Nephron (organoid): ENCODE measurements at regions not wholly inside any gene's neighbourhood (a gene's known extent, or its start where the extent isn't known, plus 50 kb on each side); places are given as distances from the start of the nearest gene placed in this dataset.

Experiments
- H3K27ac Mint-ChIP-seq, 3 experiments: 2 replicates each; pipeline ENCODE4 v1.8.0; 2020; ENCODE audit warnings: mixed read lengths in 3 of 3, mild to moderate bottlenecking in 2 of 3, moderate library complexity in 1 of 3
- H3K27me3 Mint-ChIP-seq: 2 replicates; pipeline ENCODE4 v1.8.0; 2021; ENCODE audit warnings: low read depth, mild to moderate bottlenecking, moderate library complexity, mixed read lengths
- H3K36me3 Mint-ChIP-seq: 2 replicates; pipeline ENCODE4 v1.8.0; 2020; ENCODE audit warnings: low read depth, mixed read lengths
- H3K4me1 Mint-ChIP-seq: 2 replicates; pipeline ENCODE4 v1.8.0; 2020; ENCODE audit warnings: mixed read lengths
- H3K4me3 Mint-ChIP-seq, 3 experiments: 2 replicates each; pipeline ENCODE4 v1.8.0; 2020; ENCODE audit warnings: mild to moderate bottlenecking in 3 of 3, mixed read lengths in 3 of 3, moderate library complexity in 2 of 3
- H3K9me3 Mint-ChIP-seq: 2 replicates; pipeline ENCODE4 v1.8.0; 2020; ENCODE audit warnings: mixed read lengths
- TF ChIP-seq, protein P1 (sequence below), 3 experiments: fragments of 200-600 bp; sonication (generic); IDR thresholded peaks; one replicate each; pipeline ENCODE4 v1.5.0; 2021; ENCODE audit warnings: antibody characterized with exemption in 3 of 3; ENCODE audit not compliant: unreplicated experiment in 3 of 3

DNA sequence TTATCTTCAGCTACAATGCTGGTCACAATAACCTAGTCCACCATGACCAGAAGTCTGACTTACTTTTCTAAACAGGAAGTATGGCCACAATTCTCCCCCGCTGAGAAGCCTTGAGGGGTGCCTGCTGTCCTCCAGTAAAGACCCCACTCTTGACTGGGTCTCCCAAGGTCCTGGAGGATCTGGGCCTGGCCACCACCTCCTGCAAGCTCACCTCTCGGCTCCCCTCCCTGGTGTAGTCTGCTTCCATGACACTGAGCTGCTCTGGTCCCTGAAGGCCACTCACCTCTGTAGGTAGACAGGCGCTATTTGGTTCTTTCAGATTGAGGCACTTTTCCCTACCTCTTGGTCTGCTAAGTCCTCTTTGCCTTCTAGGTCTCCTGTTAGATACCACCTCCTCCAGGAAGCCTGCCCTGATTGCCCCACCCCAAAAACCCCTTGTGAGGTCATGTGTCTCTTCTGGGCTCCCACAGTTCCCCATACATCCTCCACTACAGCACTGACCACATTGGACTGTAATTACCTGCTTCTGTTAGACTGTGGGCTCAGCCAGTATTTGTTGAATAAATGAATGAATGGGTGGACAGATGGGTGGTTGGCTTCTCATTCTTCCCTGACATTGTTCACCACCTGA lies 62.6 kb upstream of the IER5L start:
- TF ChIP-seq, protein P1, sequence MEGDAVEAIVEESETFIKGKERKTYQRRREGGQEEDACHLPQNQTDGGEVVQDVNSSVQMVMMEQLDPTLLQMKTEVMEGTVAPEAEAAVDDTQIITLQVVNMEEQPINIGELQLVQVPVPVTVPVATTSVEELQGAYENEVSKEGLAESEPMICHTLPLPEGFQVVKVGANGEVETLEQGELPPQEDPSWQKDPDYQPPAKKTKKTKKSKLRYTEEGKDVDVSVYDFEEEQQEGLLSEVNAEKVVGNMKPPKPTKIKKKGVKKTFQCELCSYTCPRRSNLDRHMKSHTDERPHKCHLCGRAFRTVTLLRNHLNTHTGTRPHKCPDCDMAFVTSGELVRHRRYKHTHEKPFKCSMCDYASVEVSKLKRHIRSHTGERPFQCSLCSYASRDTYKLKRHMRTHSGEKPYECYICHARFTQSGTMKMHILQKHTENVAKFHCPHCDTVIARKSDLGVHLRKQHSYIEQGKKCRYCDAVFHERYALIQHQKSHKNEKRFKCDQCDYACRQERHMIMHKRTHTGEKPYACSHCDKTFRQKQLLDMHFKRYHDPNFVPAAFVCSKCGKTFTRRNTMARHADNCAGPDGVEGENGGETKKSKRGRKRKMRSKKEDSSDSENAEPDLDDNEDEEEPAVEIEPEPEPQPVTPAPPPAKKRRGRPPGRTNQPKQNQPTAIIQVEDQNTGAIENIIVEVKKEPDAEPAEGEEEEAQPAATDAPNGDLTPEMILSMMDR (IDR thresholded peaks at IDR 0.05; ENCODE audit: unreplicated experiment in 3 of 3) = no peak
- Mint-ChIP-seq H3K9me3 (no peaks in the 10 kb centered on the region), H3K27ac (peak overlapping the region in 1 of 3 experiments; percentile 58), H3K27me3 (peaks cover 26% of the 10 kb centered on the region), H3K4me3 (no peak overlapping the region), H3K4me1 (peaks cover 29% of the 10 kb centered on the region), H3K36me3 (no peaks in the 10 kb centered on the region)

DNA sequence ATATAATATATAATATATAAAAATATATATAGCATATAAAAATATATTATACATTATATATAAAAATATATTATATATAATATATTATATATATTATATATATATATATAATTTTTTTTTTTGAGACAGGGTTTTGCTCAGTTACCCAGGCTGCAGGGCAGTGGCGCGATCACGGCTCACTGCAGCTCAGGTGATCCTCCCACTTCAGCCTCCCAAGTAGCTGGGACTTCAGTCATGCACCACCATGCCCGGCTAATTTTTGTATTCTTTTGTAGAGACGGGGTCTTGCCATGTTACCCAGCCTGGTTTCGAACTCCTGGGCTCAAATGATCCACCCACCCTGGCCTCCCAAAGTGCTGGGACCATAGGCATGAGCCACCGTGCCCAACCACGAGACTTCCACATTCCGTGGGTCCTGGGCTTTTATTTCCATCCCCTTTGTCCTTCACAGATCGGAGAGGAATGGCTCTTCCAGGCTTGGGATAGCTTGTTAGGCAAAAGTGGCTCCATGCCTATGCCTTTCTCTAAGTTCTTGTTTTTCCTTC lies 62.0 kb upstream of the IER5L start:
- TF ChIP-seq, protein P1 (IDR thresholded peaks at IDR 0.05; ENCODE audit: unreplicated experiment in 3 of 3) = no peak
- Mint-ChIP-seq H3K4me1 (peaks cover 23% of the 10 kb centered on the region), H3K4me3 (no peak overlapping the region), H3K36me3 (no peaks in the 10 kb centered on the region), H3K27me3 (peaks cover 29% of the 10 kb centered on the region), H3K9me3 (no peaks in the 10 kb centered on the region), H3K27ac (no peak overlapping the region)

DNA sequence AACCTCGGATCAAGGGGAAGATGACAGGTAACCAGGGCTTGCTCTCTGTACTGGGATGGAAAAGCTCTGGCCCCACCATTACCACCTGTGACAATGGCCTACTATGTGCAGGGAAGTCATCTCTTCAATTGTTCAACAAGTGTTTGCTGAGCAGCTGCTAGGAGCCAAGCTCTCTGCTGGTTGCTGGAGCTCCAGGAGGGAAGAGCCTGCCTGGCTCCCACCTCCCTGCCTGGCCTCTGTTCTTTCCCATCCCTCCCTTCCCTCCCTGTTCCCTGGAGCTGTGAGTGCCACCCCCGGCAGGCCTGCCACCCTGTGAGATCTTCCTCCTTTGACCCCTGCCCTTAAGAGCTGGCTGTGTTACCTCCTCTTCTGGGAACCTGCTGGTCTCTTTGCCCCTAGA lies 59.7 kb upstream of the IER5L start:
- Mint-ChIP-seq H3K36me3 (no peaks in the 10 kb centered on the region), H3K4me1 (peaks cover 13% of the 10 kb centered on the region), H3K9me3 (peaks cover 3% of the 10 kb centered on the region), H3K27me3 (peaks cover 25% of the 10 kb centered on the region), H3K27ac (no peak overlapping the region), H3K4me3 (no peak overlapping the region)
- TF ChIP-seq, protein P1 (IDR thresholded peaks at IDR 0.05; ENCODE audit: unreplicated experiment in 3 of 3) = no peak

DNA sequence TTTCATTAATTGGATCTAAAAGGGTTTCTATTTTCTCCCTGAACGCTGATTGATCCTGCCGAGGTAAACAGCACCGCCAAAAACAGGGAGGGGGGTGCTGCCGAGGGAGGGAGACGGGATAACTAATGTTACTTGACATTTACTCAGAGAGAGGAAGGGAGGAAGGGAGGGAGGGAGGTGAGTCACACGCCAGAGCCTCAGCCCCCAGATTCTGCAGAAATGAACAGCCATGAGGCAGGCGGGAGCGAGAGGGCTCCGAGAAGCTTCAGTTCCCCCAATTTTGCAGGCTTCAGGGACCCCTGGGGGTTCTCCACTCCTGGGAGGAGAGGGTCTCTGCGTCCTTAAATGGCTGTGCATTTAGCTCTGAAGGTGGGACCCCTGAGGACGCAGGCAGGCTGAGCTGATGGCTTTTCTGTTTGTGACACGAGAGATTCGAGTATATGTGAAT lies 59.1 kb upstream of the IER5L start:
- Mint-ChIP-seq H3K4me1 (peaks cover 8% of the 10 kb centered on the region), H3K9me3 (peaks cover 3% of the 10 kb centered on the region), H3K27me3 (peaks cover 19% of the 10 kb centered on the region), H3K36me3 (no peaks in the 10 kb centered on the region), H3K4me3 (peak overlapping the region in 2 of 3 experiments; percentile 8 to 40), H3K27ac (peak overlapping the region in 2 of 3 experiments; percentile 56 to 58)
- TF ChIP-seq, protein P1 (IDR thresholded peaks at IDR 0.05; ENCODE audit: unreplicated experiment in 3 of 3) = no peak

DNA sequence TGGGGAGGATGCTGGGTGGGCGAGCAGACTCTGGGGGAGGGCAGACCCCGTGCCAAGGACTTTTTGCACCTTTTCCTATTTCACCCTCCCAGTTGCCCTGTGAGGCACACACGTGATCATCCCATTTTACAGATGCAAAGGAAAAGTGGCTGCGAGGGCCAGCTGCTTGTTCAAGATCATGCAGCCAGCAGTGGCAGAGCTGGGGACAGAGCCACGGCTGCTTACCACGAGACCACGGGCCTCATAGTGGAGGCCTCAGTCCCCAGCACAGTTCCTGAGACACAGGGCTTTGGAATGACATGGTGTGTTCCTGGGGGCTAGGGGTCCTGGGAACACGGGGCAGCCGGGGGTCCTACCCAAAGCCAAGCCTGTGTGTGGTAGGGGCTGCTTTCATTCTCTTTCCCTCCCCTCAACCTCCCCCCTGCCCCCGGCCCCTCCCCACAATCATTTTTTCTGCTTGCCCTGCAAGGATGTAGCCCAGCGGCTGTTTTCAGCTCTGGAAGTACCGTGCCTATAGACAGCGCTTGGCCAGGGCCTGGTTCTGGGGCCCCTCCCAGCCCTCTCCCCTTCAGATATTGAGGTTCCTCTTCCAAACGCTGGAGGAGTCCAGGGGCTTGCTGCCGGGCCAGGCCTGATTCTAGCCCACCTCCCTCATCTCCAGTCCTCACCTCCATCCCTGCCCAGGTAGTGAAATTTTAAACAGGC lies 58.5 kb upstream of the IER5L start:
- Mint-ChIP-seq H3K27ac (peak overlapping the region in 2 of 3 experiments; percentile 56 to 58), H3K9me3 (peaks cover 3% of the 10 kb centered on the region), H3K36me3 (no peaks in the 10 kb centered on the region), H3K4me1 (peaks cover 6% of the 10 kb centered on the region), H3K27me3 (peaks cover 14% of the 10 kb centered on the region), H3K4me3 (peak overlapping the region in 1 of 3 experiments; percentile 40)
- TF ChIP-seq, protein P1 (IDR thresholded peaks at IDR 0.05; ENCODE audit: unreplicated experiment in 3 of 3) = no peak
